Mucosa of descending colon (tissue), 3 donors: ENCODE measurements at regions not wholly inside any gene's neighbourhood (a gene's known extent, or its start where the extent isn't known, plus 50 kb on each side); places are given as distances from the start of the nearest gene placed in this dataset.

Source experiments
- ATAC-seq: fragments of 200-7000 bp; cut with Tn5 transposase; one replicate; pipeline ENCODE4 v1.9.1; 2020; ENCODE audit warnings: mild to moderate bottlenecking, moderate library complexity
- DNase-seq, 3 donors: peaks; one replicate each; pipeline ENCODE4 v3.0.0-alpha.2; 2020
- H3K36me3 ChIP-seq: fragments of 200-600 bp; one replicate; pipeline ENCODE4 v1.8.0; 2021; ENCODE audit warnings: low read depth, mild to moderate bottlenecking
- H3K4me1 ChIP-seq: fragments of 200-600 bp; one replicate; pipeline ENCODE4 v1.8.0; 2021; ENCODE audit warnings: low read depth, mild to moderate bottlenecking
- H3K4me3 ChIP-seq: fragments of 200-600 bp; one replicate; pipeline ENCODE4 v1.8.0; 2021; ENCODE audit warnings: mild to moderate bottlenecking
- H3K9me3 ChIP-seq: fragments of 200-600 bp; one replicate; pipeline ENCODE4 v1.8.0; 2021; ENCODE audit warnings: mild to moderate bottlenecking
- CTCF ChIP-seq: fragments of 200-600 bp; IDR thresholded peaks from one replicate; pipeline ENCODE4 v1.8.0; 2022; ENCODE audit warnings: antibody characterized with exemption, mild to moderate bottlenecking
- intact Hi-C, 2 donors: fragments of 100-400 bp; cut with DNase I in 1 of 2; cut with micrococcal nuclease in 1 of 2; formaldehyde crosslinking; loops; one replicate each; pipeline versions ENCODE4 v1.11.0 to v1.11.1; 2022; cut with DNase I, micrococcal nuclease
- donor health status: DM: no; HTN: no; CAD: no; lungs with moderate emphysema.
- donor health status: DM: no; HTN: no; CAD: no.
- donor health status: DM: no; HTN: yes; CAD: no.

- no peak for ATAC-seq
- H3K9me3 ChIP-seq, result peaks cover 6% of the 10 kb centered on the region
- no peak overlapping the region for H3K4me3 ChIP-seq
- intact Hi-C loops, result no loop called here
- TF ChIP-seq CTCF, result no peak
- H3K4me1 ChIP-seq, result no peaks in the 10 kb centered on the region
- no peaks in the 10 kb centered on the region for H3K36me3 ChIP-seq
- no peak for DNase-seq
Measured at GRCh38 chr2:133666621-133667020, 98.4 kb upstream of the NCKAP5 start.

- Histone ChIP-seq H3K36me3 (no peaks in the 10 kb centered on the region), H3K4me1 (no peaks in the 10 kb centered on the region), H3K4me3 (no peak overlapping the region), H3K9me3 (peaks cover 6% of the 10 kb centered on the region)
- intact Hi-C loops, result no loop called here
- no peak for TF ChIP-seq CTCF
- no peak for DNase-seq
- ATAC-seq, result no peak
Measured at GRCh38 chr2:133667085-133667484, 98.8 kb upstream of the NCKAP5 start.

- no peaks in the 10 kb centered on the region for H3K36me3 ChIP-seq
- peaks cover 6% of the 10 kb centered on the region for H3K9me3 ChIP-seq
- no peaks in the 10 kb centered on the region for H3K4me1 ChIP-seq
- no peak for TF ChIP-seq CTCF
- no peak for DNase-seq
- ATAC-seq, result no peak
- no peak overlapping the region for H3K4me3 ChIP-seq
- intact Hi-C loops, result no loop called here
Measured at GRCh38 chr2:133667968-133668367, 99.7 kb upstream of the NCKAP5 start.

GRCh38 chr2:133668547-133668946, 100.3 kb upstream of the NCKAP5 start:
- no peak for DNase-seq
- intact Hi-C loops, result no loop called here
- ATAC-seq, result no peak
- Histone ChIP-seq H3K4me1 (no peaks in the 10 kb centered on the region), H3K9me3 (peaks cover 6% of the 10 kb centered on the region), H3K36me3 (no peaks in the 10 kb centered on the region), H3K4me3 (no peak overlapping the region)
- no peak for TF ChIP-seq CTCF

- intact Hi-C loops, result no loop called here
- ATAC-seq, result no peak
- peaks cover 5% of the 10 kb centered on the region for H3K9me3 ChIP-seq
- no peak for TF ChIP-seq CTCF
- H3K4me3 ChIP-seq, result no peak overlapping the region
- DNase-seq, result no peak
- no peaks in the 10 kb centered on the region for H3K36me3 ChIP-seq
- H3K4me1 ChIP-seq, result peaks cover 5% of the 10 kb centered on the region
Measured at GRCh38 chr2:133673305-133673905, 105.1 kb upstream of the NCKAP5 start.

GRCh38 chr2:133674066-133674432, 105.8 kb upstream of the NCKAP5 start:
- no peaks in the 10 kb centered on the region for H3K9me3 ChIP-seq
- no peak for TF ChIP-seq CTCF
- no peak for DNase-seq
- no peak for ATAC-seq
- H3K4me1 ChIP-seq, result peaks cover 5% of the 10 kb centered on the region
- intact Hi-C loops, result no loop called here
- H3K4me3 ChIP-seq, result no peak overlapping the region
- no peaks in the 10 kb centered on the region for H3K36me3 ChIP-seq
